DMS79 (cell line): ENCODE measurements at regions not wholly inside any gene's neighbourhood (a gene's known extent, or its start where the extent isn't known, plus 50 kb on each side); places are given as distances from the start of the nearest gene placed in this dataset.
"Not testable (repeated sequence)": the region's sequence is repeated elsewhere in the genome, so short reads cannot be mapped to it uniquely, and the experiment has no call there.

Experiments
- DNase-seq: peaks from one replicate; lab custom pipeline; 2025; lab: John Stamatoyannopoulos, UW

GRCh38 chr9:81073821-81074220, 615.5 kb downstream of the TLE1 start:
- DNase-seq: no peak

- no peak for DNase-seq
These were observed 616.6 kb downstream of the TLE1 start for GRCh38 chr9:81072758-81073157.

- DNase-seq: no peak
These were observed 618.2 kb downstream of the TLE1 start for GRCh38 chr9:81071108-81071507.

GRCh38 chr9:81070689-81071088, 618.7 kb downstream of the TLE1 start:
- no peak for DNase-seq

- no peak for DNase-seq
These were observed 619.4 kb downstream of the TLE1 start for GRCh38 chr9:81069923-81070322.

- DNase-seq: no peak
These were observed 620.1 kb downstream of the TLE1 start for GRCh38 chr9:81069038-81069795.

GRCh38 chr9:81062995-81063394, 626.4 kb downstream of the TLE1 start:
- DNase-seq: not testable (repeated sequence)

- no peak for DNase-seq
These were observed 630.6 kb downstream of the TLE1 start for GRCh38 chr9:81058782-81059181.

GRCh38 chr9:81053298-81054025, 635.9 kb downstream of the TLE1 start:
- no peak for DNase-seq

- no peak for DNase-seq
These were observed 636.5 kb downstream of the TLE1 start for GRCh38 chr9:81052846-81053245.

GRCh38 chr9:81047280-81047679, 642.1 kb downstream of the TLE1 start:
- DNase-seq: no peak

GRCh38 chr9:81045658-81046057, 643.7 kb downstream of the TLE1 start:
- DNase-seq: no peak

- no peak for DNase-seq
These were observed 651.5 kb downstream of the TLE1 start for GRCh38 chr9:81037889-81038288.

- no peak for DNase-seq
These were observed 653.7 kb downstream of the TLE1 start for GRCh38 chr9:81035601-81036000.

- peak; percentile 44 for DNase-seq
These were observed 654.2 kb downstream of the TLE1 start for GRCh38 chr9:81035171-81035570.

- peak; percentile 26 for DNase-seq
These were observed 656.5 kb downstream of the TLE1 start for GRCh38 chr9:81032831-81033230.

- no peak for DNase-seq
These were observed 657.2 kb downstream of the TLE1 start for GRCh38 chr9:81032030-81032572.

- no peak for DNase-seq
These were observed 657.8 kb downstream of the TLE1 start for GRCh38 chr9:81031422-81032029.

GRCh38 chr9:81030027-81030426, 659.3 kb downstream of the TLE1 start:
- no peak for DNase-seq

GRCh38 chr9:81028504-81028903, 660.8 kb downstream of the TLE1 start:
- no peak for DNase-seq

- no peak for DNase-seq
These were observed 667.2 kb downstream of the TLE1 start for GRCh38 chr9:81022177-81022576.

GRCh38 chr9:81014945-81015344, 674.4 kb downstream of the TLE1 start:
- not testable (repeated sequence) for DNase-seq

GRCh38 chr9:81013191-81013590, 676.2 kb downstream of the TLE1 start:
- DNase-seq: not testable (repeated sequence)
